Spleen (tissue), 7 donors: ENCODE measurements at regions not wholly inside any gene's neighbourhood (a gene's known extent, or its start where the extent isn't known, plus 50 kb on each side); places are given as distances from the start of the nearest gene placed in this dataset.

Experiments used
- CTCF ChIP-seq, 11 experiments: fragments of 200-600 bp in 7 of 11; fragments of 450-650 bp in 4 of 11; sonication (generic) in 4 of 11; IDR thresholded peaks in 8 of 11; conservative IDR thresholded peaks in 3 of 11; 1 replicate in 7 of 11; 2 replicates in 4 of 11; pipeline versions ENCODE4 v1.4.0 to v1.8.0; 2016 to 2021; ENCODE audit warnings: antibody characterized with exemption in 11 of 11, inconsistent platforms in 4 of 11, mild to moderate bottlenecking in 1 of 11
- POLR2A ChIP-seq, 3 donors: fragments of 450-650 bp; IDR thresholded peaks; one replicate each; pipeline ENCODE4 v1.5.1; 2017; ENCODE audit warnings: antibody characterized with exemption in 3 of 3, mild to moderate bottlenecking in 1 of 3
- POLR2AphosphoS5 ChIP-seq, 3 donors: sonication (generic); formaldehyde crosslinking; IDR thresholded peaks; one replicate each; pipeline ENCODE4 v1.5.1; 2017; ENCODE audit warnings: antibody characterized with exemption in 3 of 3
- donor health status: DM: no; HTN: no; CAD: no; lungs with moderate emphysema.
- donor health status: DM: no; HTN: no; CAD: no.
- donor health status: DM: no; HTN: no; CAD: no.

GRCh38 chr2:156110890-156111289 is 221.6 kb downstream of the NR4A2 start:
- TF ChIP-seq POLR2A (IDR thresholded peaks at IDR 0.05) (no peak), CTCF (IDR thresholded peaks at IDR 0.05 in 8 of 11, conservative IDR thresholded peaks at IDR 0.05 in 3 of 11) (peak in 1 of 11 experiments; percentile 14), POLR2AphosphoS5 (IDR thresholded peaks at IDR 0.05) (no peak)
